IMR-90 (cell line): ENCODE measurements at regions not wholly inside any gene's neighbourhood (a gene's known extent, or its start where the extent isn't known, plus 50 kb on each side); places are given as distances from the start of the nearest gene placed in this dataset.
A peak's percentile ranks its signal among the peaks of the same experiment; 100 is the strongest.

Source experiments
- ATAC-seq: fragments of 200-7000 bp; cut with Tn5 transposase; 2 replicates; pipeline ENCODE4 v1.9.1; 2020; ENCODE audit warnings: low read depth, mild to moderate bottlenecking, moderate library complexity
- BruUV-seq: library from RNA; stranded (reverse); fragments of 400-500 nt; replicated peaks from 2 replicates; lab custom pipeline; 2021; lab: Mats Ljungman, UMichigan
- CTCF ChIA-PET: fragments of 300-600 bp; formaldehyde crosslinking; extraction: SDS; loops from one replicate; lab custom pipeline; 2021; ENCODE audit warnings: antibody characterized with exemption; lab: Yijun Ruan, JAX
- POLR2A ChIA-PET: fragments of 300-600 bp; sonication (Branson Sonifier 250); formaldehyde crosslinking; loops from one replicate; lab custom pipeline; 2022; ENCODE audit warnings: antibody characterized with exemption; ENCODE audit not compliant: unreplicated experiment; lab: Charles Lee
- DNase-seq: peaks from one replicate; pipeline ENCODE4 v3.0.0; 2013
- H2AFZ ChIP-seq: replicated peaks from 2 replicates; pipeline ENCODE3; 2013; ENCODE audit warnings: low read length, mild to moderate bottlenecking; ENCODE audit not compliant: poor library complexity
- H2AK5ac ChIP-seq: 2 replicates; pipeline ENCODE4 v1.6.1; 2013; ENCODE audit warnings: low read depth, low read length, inconsistent platforms
- H2AK9ac ChIP-seq: replicated peaks from 2 replicates; pipeline ENCODE3; 2013; ENCODE audit warnings: mild to moderate bottlenecking, low read depth, low read length, moderate library complexity; ENCODE audit not compliant: poor library complexity
- H2BK120ac ChIP-seq: 2 replicates; pipeline ENCODE4 v1.6.1; 2013; ENCODE audit warnings: low read depth, low read length, inconsistent platforms
- H2BK15ac ChIP-seq: 3 replicates; pipeline ENCODE4 v1.6.1; 2013; ENCODE audit warnings: low read depth, low read length, inconsistent platforms
- H2BK20ac ChIP-seq: 2 replicates; pipeline ENCODE4 v1.6.1; 2013; ENCODE audit warnings: low read depth, mild to moderate bottlenecking, inconsistent platforms, low read length, moderate library complexity
- H2BK5ac ChIP-seq: 2 replicates; pipeline ENCODE4 v1.6.1; 2013; ENCODE audit warnings: mild to moderate bottlenecking, low read depth, low read length, inconsistent platforms; ENCODE audit not compliant: poor library complexity, severe bottlenecking
- H3K14ac ChIP-seq: replicated peaks from 2 replicates; pipeline ENCODE4 v1.6.1; 2013; ENCODE audit warnings: low read depth, low read length, inconsistent platforms
- H3K18ac ChIP-seq: 2 replicates; pipeline ENCODE4 v1.6.1; 2013; ENCODE audit warnings: low read depth, low read length, control low read depth
- H3K23ac ChIP-seq: 2 replicates; pipeline ENCODE4 v1.6.1; 2013; ENCODE audit warnings: low read depth, low read length, inconsistent platforms
- H3K27ac ChIP-seq: 2 replicates; pipeline ENCODE4 v1.5.1; 2013; ENCODE audit warnings: mild to moderate bottlenecking, control low read depth, low read length; ENCODE audit not compliant: insufficient read depth
- H3K27me3 ChIP-seq: 2 replicates; pipeline ENCODE4 v1.6.1; 2013; ENCODE audit warnings: low read length; ENCODE audit not compliant: control insufficient read depth, insufficient read depth
- H3K36me3 ChIP-seq: 2 replicates; pipeline ENCODE4 v1.6.1; 2013; ENCODE audit warnings: low read length, mixed read lengths; ENCODE audit not compliant: control insufficient read depth, insufficient read depth
- H3K4ac ChIP-seq: 2 replicates; pipeline ENCODE4 v1.6.1; 2013; ENCODE audit warnings: low read depth, low read length, inconsistent platforms
- H3K4me1 ChIP-seq: 2 replicates; pipeline ENCODE4 v1.6.1; 2013; ENCODE audit warnings: low read length, mixed read lengths; ENCODE audit not compliant: control insufficient read depth, insufficient read depth
- H3K4me2 ChIP-seq: 2 replicates; pipeline ENCODE4 v1.6.1; 2013; ENCODE audit warnings: low read depth, mild to moderate bottlenecking, control low read depth, low read length, moderate library complexity
- H3K4me3 ChIP-seq: 2 replicates; pipeline ENCODE4 v1.5.1; 2013; ENCODE audit warnings: low read depth, mild to moderate bottlenecking, control low read depth, low read length, moderate library complexity; ENCODE audit not compliant: insufficient read depth
- H3K56ac ChIP-seq: 2 replicates; pipeline ENCODE4 v1.6.1; 2013; ENCODE audit warnings: low read length, inconsistent platforms; ENCODE audit not compliant: insufficient read depth; ENCODE audit errors: extremely low read depth
- H3K79me1 ChIP-seq, 2 experiments: 2 replicates each; pipeline ENCODE4 v1.6.1; 2013; ENCODE audit warnings: low read length in 2 of 2, inconsistent platforms in 1 of 2, low read depth in 1 of 2
- H3K9ac ChIP-seq: 2 replicates; pipeline ENCODE4 v1.6.1; 2013; ENCODE audit warnings: low read depth, low read length, control low read depth
- H3K9me1 ChIP-seq: 2 replicates; pipeline ENCODE4 v1.6.1; 2013; ENCODE audit warnings: low read length, inconsistent platforms; ENCODE audit not compliant: insufficient read depth
- H3K9me3 ChIP-seq: 2 replicates; pipeline ENCODE4 v1.6.1; 2013; ENCODE audit warnings: low read length; ENCODE audit not compliant: control insufficient read depth, insufficient read depth
- H4K20me1 ChIP-seq: 2 replicates; pipeline ENCODE4 v1.6.1; 2013; ENCODE audit warnings: low read length, inconsistent platforms; ENCODE audit not compliant: insufficient read depth
- H4K5ac ChIP-seq: 2 replicates; pipeline ENCODE4 v1.6.1; 2013; ENCODE audit warnings: mild to moderate bottlenecking, low read depth, low read length, control low read depth
- H4K8ac ChIP-seq, 2 experiments: 2 replicates each; pipeline ENCODE4 v1.6.1; 2013; ENCODE audit warnings: low read depth in 2 of 2, low read length in 2 of 2, control low read depth in 1 of 2, inconsistent platforms in 1 of 2
- H4K91ac ChIP-seq: 2 replicates; pipeline ENCODE4 v1.6.1; 2013; ENCODE audit warnings: low read depth, low read length, inconsistent platforms; ENCODE audit not compliant: insufficient read depth
- CEBPB ChIP-seq: IDR thresholded peaks from 2 replicates; pipeline ENCODE4 v1.6.1; 2012; ENCODE audit warnings: low read depth, low read length, improper control_type of control experiment
- CHD1 ChIP-seq: IDR thresholded peaks from 2 replicates; pipeline ENCODE4 v1.6.1; 2012; ENCODE audit warnings: low read depth, low read length, improper control_type of control experiment
- FOS ChIP-seq: fragments of 150-350 bp; IDR thresholded peaks from 2 replicates; pipeline ENCODE4 v1.6.1; 2016; ENCODE audit warnings: low read depth, low read length
- MAFK ChIP-seq: IDR thresholded peaks from 2 replicates; pipeline ENCODE4 v1.6.1; 2012; ENCODE audit warnings: low read depth, low read length, improper control_type of control experiment
- POLR2A ChIP-seq: IDR thresholded peaks from 2 replicates; pipeline ENCODE4 v1.6.1; 2012; ENCODE audit warnings: mild to moderate bottlenecking, low read depth, low read length
- WGBS, 2 experiments: methylation state at CpG; one replicate each; pipeline versions ENCODE4 v1.1.5 to v1.1.7; 2013; ENCODE audit warnings: missing lambda C conversion rate in 2 of 2; ENCODE audit not compliant: insufficient read length in 1 of 2; ENCODE audit errors: extremely low coverage in 2 of 2; 5-methylcytosine and 5-hydroxymethylcytosine counted together
- dilution Hi-C: fragments of 300-500 bp; cut with HindIII; formaldehyde crosslinking; loops from one replicate; pipeline ENCODE4 v1.14.3; 2018; ENCODE audit warnings: low sequenced_read_pairs; ENCODE audit not compliant: unreplicated experiment
- in situ Hi-C: fragments of 300-500 bp; cut with MboI; formaldehyde crosslinking; loops from 3 replicates; pipeline ENCODE4 v1.14.3; 2019; ENCODE audit warnings: low sequenced_read_pairs, inconsistent platforms, mixed read lengths
- intact Hi-C: fragments of 100-400 bp; cut with micrococcal nuclease; formaldehyde crosslinking; loops from 2 replicates; pipeline ENCODE4 v1.10.0; 2022

GRCh38 chr14:85421186-85421877, 108.6 kb upstream of the FLRT2 start:
- Histone ChIP-seq H4K20me1 (no peaks in the 10 kb centered on the region), H2BK20ac (no peak overlapping the region), H3K4ac (no peak overlapping the region), H3K23ac (no peak overlapping the region), H4K91ac (no peak overlapping the region), H2BK15ac (no peak overlapping the region), H3K27me3 (no peaks in the 10 kb centered on the region), H2AFZ (peak overlapping the region; percentile 24), H3K4me1 (no peaks in the 10 kb centered on the region; the same call in 1 of the 2 replicates), H3K18ac (no peak overlapping the region; the same call in 1 of the 2 replicates), H2BK5ac (no peak overlapping the region), H2AK9ac (no peak overlapping the region), H3K9me3 (no peaks in the 10 kb centered on the region), H3K56ac (no peak overlapping the region), H4K5ac (no peak overlapping the region; the same call in 1 of the 2 replicates), H3K14ac (no peak overlapping the region), H3K9me1 (peaks cover 2% of the 10 kb centered on the region; the same call in 1 of the 2 replicates), H3K4me2 (0 out of 2 replicates have a peak overlapping the region, but pooled peaks have one; percentile 6), H3K27ac (no peak overlapping the region), H3K36me3 (no peaks in the 10 kb centered on the region), H3K79me1 (no peaks in the 10 kb centered on the region), H2BK120ac (no peak overlapping the region; the same call in 1 of the 2 replicates), H3K9ac (no peak overlapping the region), H2AK5ac (no peak overlapping the region), H3K4me3 (no peak overlapping the region), H4K8ac (no peak overlapping the region)
- ChIA-PET POLR2A (no interaction called here), CTCF (interaction anchor here (0.6 kb wide), 1 partner anchor 456 kb away, joined by 3 read pairs; no protein-coding TSS in a partner anchor)
- BruUV-seq: no TSS peak
- DNase-seq (peak; percentile 83), ATAC-seq (peak; percentile 74)
- WGBS, 2 experiments: no CpG with 5 or more reads among the region's 3 CpGs
- peak; percentile 45; the same call in 1 of the 2 replicates for TF ChIP-seq FOS
- TF ChIP-seq CEBPB: peak; percentile 70
- no peak for TF ChIP-seq POLR2A
- no peak for TF ChIP-seq MAFK
- no peak for TF ChIP-seq CHD1
- dilution Hi-C loops: no loop called here
- intact Hi-C loops: no loop called here
- in situ Hi-C loops: no loop called here
